C4-2B (cell line): ENCODE measurements at regions not wholly inside any gene's neighbourhood (a gene's known extent, or its start where the extent isn't known, plus 50 kb on each side); places are given as distances from the start of the nearest gene placed in this dataset.

ENCODE experiments used
- H3K27ac ChIP-seq: fragments of 450-650 bp; 2 replicates; pipeline ENCODE4 v1.5.1; 2017
- ZFX ChIP-seq: fragments of 450-650 bp; IDR thresholded peaks from 2 replicates; pipeline ENCODE4 v1.6.1; 2017
- TF ChIP-seq, protein P1 (sequence below): fragments of 450-650 bp; conservative IDR thresholded peaks from 2 replicates; pipeline ENCODE4 v1.5.1; 2017; ENCODE audit warnings: mild to moderate bottlenecking

DNA sequence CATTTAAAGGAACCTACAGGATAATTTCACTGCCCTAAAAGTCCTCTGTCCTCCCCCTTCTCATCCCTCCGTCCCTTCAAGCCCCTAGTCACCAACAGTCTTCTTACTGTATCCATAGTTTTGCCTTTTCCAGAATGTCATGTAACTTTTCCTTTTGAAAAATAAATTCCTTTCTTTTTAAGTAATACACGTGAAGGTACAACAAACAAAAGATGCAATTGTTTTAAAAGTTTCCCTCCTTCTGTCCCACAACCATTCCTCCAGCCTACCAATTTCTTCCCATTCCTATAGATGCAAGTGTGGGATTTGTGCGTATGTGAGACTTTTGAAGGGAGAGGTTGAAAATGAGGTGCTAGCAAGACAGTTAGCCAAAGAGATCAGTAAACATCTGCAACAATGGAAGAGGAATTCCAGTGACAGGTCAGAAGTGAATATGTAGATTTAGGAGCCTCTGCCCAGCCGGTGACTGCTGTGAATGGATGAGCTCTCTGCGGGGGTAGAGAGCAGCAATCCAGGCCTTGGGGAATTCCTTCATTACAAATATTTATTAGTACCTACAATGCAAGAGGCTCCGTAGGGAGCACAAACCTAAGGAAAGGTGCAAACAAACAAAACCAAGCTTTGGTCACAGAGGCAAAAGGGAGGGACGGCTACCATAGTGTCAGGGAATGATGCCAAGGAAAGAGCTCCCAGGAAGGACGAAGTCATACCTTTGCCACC is 243.6 kb downstream of the SKIDA1 start:
- H3K27ac ChIP-seq: no peak overlapping the region
- no peak for TF ChIP-seq ZFX
- TF ChIP-seq, protein P1, sequence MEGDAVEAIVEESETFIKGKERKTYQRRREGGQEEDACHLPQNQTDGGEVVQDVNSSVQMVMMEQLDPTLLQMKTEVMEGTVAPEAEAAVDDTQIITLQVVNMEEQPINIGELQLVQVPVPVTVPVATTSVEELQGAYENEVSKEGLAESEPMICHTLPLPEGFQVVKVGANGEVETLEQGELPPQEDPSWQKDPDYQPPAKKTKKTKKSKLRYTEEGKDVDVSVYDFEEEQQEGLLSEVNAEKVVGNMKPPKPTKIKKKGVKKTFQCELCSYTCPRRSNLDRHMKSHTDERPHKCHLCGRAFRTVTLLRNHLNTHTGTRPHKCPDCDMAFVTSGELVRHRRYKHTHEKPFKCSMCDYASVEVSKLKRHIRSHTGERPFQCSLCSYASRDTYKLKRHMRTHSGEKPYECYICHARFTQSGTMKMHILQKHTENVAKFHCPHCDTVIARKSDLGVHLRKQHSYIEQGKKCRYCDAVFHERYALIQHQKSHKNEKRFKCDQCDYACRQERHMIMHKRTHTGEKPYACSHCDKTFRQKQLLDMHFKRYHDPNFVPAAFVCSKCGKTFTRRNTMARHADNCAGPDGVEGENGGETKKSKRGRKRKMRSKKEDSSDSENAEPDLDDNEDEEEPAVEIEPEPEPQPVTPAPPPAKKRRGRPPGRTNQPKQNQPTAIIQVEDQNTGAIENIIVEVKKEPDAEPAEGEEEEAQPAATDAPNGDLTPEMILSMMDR: no peak

DNA sequence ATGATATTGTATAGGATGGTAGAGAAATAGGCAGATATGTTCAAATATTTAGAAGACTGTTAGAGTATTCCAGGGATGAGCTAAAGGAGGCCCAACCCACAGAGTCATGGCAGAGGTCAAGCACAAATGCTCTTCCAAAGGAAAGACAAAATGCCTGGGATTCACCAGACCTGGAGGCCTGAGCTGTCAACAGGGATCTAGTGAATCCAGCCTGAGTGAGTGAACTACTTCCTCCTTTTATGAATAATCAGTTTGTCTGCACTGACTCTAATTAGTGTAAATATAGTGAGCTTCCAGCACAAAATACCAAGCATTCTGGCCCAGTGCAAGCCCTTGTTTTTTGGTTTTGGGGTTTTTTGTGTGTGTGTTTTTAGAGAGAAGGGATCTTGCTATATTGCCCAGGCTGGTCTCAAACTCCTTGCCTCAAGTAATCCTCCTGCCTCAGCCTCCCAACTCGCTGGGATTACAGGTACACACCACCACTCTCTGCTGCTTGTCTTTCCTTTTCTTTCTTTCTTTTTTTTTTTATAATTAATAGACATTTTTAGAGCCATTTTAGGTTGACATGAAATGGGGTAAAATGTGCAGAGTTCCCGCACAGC is 244.4 kb downstream of the SKIDA1 start:
- no peak overlapping the region for H3K27ac ChIP-seq

DNA sequence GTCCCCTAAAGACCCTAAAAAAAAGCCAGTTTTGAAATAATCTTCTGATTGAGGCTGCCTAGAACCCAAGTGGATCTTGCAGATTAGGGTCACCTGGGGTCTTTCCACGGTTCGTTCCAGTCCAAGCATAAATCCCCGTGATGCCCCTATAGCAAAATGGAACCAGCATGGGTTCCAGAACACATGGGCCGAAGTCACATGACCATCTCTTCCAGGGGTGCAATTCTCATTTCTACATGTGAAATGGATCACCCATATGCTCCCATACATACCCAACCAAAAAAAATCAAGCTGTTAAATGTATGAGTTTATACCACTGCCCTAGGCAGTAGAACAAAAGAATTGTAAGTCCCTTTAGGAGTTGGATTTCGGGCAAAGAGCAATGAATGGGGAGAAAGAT is 245.4 kb downstream of the SKIDA1 start:
- TF ChIP-seq, protein P1: no peak
- TF ChIP-seq ZFX: no peak
- no peak overlapping the region for H3K27ac ChIP-seq

More for the DNA sequence above, 244.4 kb downstream of the SKIDA1 start:
- TF ChIP-seq, protein P1: no peak
- no peak for TF ChIP-seq ZFX

DNA sequence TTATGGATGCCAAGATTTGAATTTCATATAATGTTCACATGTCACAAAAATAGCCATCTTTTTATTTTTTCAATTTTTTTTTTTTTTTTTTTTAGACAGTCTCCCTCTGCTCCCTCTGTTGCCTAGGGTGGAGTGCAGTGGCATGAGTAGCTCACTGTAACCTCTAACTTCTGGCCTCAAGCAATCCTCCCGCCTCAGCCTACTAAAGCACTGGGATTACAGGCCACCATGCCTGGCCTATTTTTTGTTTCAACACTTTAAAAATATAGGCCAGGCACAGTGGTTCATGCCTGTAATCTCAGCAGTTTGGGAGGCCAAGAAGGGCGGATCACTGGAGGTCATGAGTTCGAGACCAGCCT is 246.3 kb downstream of the SKIDA1 start:
- H3K27ac ChIP-seq: no peak overlapping the region
- TF ChIP-seq, protein P1: no peak

DNA sequence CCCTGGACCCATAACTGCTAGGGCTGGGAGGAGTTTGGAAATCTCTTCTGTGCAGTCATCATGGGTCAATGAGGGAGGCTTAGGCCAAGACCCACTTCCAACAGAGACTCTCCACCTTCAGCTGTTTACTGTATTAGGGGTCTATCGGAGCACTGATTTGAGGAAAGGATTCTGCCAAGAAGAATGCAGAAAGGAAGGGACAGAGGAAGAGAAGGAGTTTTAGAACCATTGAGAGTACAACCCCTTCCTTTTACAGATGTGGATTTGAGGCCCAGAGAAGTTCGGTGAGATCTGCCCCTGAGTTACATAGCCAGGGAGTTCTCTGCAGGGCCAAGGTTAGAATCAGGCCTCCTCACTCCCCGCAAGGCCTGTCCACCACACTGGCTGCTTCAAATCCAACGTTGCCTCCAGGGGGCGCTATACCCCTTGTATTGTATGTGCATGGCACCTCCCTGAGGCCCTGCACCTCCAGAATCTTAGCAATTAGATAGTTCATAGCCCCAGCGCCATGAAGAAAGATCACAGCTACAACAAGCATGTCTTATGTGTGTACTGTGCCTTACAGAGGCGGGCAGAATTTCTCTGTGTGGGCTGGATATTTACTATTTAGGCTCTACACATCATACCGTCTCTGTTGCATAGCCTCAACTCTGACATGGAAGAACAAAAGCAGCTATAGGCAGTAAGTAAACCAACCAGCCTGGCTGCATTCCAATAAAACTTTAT is 246.8 kb downstream of the SKIDA1 start:
- no peak overlapping the region for H3K27ac ChIP-seq
- no peak for TF ChIP-seq ZFX
- TF ChIP-seq, protein P1: peak; percentile 86

DNA sequence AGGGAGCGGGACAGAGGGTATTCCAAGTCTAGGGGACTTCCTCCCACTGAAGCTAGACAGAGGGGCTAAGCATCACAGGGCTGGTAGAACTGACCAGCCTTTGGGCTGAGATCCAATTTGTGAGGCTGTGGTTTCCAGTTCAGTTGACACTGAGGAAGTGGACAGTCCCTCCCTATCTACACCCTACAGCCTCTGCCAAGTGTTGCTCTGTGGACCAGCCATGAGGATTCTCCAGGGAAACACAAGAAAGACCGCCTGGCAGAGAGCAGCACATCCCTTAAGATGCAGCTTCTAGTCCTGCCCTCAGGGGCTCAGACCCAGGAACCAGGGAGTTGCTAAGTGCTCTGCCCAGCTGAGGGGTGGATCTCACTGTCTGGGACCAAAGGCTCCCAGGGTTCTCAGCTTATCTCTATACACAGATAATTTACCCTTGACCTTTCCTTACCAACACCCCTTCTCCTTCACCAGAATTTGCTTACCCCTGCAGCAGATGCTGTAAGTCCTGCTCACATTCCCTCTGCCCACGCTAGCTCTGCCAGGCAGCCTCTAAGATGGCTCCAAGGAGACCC is 252.0 kb downstream of the SKIDA1 start:
- no peak overlapping the region; the same call in 1 of the 2 replicates for H3K27ac ChIP-seq
- TF ChIP-seq ZFX: no peak

DNA sequence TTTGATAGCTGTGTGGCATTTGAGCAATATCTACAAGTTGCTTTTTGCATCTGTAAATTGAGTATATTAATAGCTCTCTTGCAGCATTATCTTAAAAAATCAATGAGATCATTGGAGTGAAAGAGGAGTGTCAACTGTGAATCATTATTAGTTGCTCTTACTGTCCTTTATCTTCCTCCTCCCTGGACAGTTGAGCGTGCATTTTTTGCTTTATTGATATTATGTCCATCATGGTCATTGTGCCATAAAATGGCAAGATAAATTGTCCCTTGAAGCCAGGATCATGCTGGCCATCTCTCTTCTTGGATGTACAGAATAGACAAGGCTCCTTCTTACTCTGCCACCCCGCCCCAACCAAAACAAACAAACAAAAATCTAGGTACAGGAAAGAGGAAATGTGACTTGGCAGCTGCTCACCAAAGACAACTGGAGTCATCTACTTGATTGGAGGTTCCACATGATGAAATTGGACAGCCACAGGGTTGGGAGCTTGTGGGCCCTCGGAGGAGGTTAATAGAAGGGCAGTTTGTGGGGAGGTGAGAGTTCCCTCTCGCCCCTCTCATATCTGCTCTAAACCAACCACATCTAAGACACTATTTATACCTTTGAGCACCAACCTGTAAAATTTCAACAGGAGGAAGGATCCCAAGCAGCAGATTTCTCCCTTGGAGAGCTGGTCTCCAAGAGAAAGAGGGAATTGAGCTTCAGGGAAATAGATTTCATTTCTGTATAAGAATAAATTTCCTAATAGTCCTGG is 252.7 kb downstream of the SKIDA1 start:
- H3K27ac ChIP-seq: no peak overlapping the region; the same call in 1 of the 2 replicates

More for the DNA sequence above, 252.7 kb downstream of the SKIDA1 start:
- TF ChIP-seq, protein P1: no peak
- no peak for TF ChIP-seq ZFX
